COLO829 (cell line): ENCODE measurements at regions not wholly inside any gene's neighbourhood (a gene's known extent, or its start where the extent isn't known, plus 50 kb on each side); places are given as distances from the start of the nearest gene placed in this dataset.
"Not testable (repeated sequence)": the region's sequence is repeated elsewhere in the genome, so short reads cannot be mapped to it uniquely, and the experiment has no call there.

Experiments used
- DNase-seq: peaks from one replicate; pipeline ENCODE4 v3.0.0; 2012; ENCODE audit warnings: low spot score

DNA sequence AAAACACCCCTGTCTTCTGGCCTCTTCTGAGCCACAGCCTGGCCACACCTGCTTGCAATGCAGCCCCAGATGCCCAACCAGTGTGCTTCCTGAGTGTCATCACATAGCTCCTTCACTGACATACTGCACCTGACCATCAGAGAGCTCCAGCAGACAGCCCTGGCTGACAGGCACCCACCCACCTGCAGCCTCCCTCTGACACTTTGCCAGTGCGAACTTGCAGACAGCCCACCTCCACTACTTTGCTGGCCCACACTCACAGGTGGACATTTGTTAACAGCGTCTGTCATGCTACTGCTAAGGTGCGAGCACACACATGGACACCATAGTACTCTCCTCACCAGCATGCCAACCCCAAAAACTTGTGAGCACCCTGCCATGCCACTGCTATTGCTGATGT is 740.1 kb downstream of the DNAJB9 start:
- DNase-seq, result no peak

DNA sequence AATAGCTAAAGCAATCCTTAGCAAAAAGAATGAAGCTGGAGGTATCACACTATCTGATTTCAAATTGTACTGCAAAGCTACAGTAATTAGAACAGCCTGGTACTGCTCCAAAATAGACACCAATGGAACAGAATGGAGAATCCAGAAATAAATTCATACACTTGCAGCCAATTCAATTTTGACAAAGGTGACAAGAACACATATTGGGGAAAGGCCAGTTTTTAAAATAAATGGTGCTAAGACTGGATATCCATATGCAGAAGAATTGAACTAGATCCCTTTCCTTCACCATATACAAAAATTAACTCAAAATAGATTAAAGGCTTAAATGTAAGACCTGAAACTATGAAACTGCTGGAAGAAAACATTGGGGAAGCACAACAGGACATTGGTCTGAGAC is 748.5 kb downstream of the DNAJB9 start:
- no peak for DNase-seq

- no peak for DNase-seq
Observed at GRCh38 chr7:109322833-109323232, 753.2 kb downstream of the DNAJB9 start.

GRCh38 chr7:109331423-109331822 is 761.7 kb downstream of the DNAJB9 start:
- DNase-seq, result no peak

GRCh38 chr7:109335951-109336350 is 766.3 kb downstream of the DNAJB9 start:
- DNase-seq, result no peak

- no peak for DNase-seq
Observed at GRCh38 chr7:109336531-109336930, 766.9 kb downstream of the DNAJB9 start.

DNA sequence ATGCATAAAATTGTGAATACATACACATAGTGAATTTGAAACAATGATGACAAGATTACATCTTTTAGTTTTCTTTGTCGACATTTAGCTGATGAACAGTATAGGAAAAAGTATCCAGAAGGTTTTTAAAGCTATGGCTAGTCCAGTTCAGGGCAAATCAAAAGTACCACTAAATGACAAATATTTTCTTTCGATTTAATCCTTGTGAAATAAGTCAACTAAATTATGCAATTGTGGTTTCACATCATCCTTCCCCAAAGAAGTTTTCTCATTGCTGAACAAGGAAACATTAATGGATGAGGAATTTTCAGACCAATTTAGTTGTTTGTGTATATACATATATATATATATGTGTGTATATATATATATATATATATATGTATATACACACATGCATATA is 774.0 kb downstream of the DNAJB9 start:
- no peak for DNase-seq

DNA sequence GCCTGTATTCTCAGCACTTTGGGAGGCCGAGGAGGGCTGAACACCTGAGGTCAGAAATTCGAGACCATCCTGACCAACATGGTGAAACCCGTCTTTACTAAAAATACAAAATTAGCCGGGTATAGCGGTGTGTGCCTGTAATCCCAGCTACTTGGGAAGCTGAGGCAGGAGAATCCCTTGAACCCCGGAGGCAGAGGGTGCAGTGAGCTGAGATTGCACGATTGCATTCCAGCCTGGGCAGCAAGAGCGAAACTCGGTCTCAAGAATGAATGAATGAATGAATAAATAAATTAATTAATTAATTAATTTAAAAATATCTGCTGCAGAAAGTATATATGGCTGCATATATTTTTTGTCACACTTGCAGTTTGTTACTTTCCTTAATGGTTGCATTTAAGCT is 781.8 kb downstream of the DNAJB9 start:
- DNase-seq, result no peak

- DNase-seq, result no peak
Observed at GRCh38 chr7:109354000-109354399, 784.3 kb downstream of the DNAJB9 start.

DNA sequence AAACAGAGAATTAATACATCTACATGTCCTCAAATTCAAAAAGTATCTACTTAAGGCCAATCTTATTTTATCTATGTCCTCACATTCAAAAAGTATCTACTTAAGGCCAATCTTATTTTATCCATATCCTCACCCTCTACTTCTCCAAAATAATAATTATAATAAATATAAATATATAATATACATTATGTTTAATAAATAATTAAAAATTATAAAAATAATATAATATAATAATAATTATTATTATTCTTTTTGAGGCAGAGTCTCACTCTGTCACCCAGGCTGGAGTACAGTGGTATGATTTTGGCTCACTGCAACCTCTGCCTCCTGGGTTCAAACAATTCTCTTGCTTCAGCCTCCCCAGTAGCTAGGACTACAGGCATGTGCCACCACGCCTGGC is 784.9 kb downstream of the DNAJB9 start:
- no peak for DNase-seq

- no peak for DNase-seq
Observed at GRCh38 chr7:109375823-109376222, 806.1 kb downstream of the DNAJB9 start.

DNA sequence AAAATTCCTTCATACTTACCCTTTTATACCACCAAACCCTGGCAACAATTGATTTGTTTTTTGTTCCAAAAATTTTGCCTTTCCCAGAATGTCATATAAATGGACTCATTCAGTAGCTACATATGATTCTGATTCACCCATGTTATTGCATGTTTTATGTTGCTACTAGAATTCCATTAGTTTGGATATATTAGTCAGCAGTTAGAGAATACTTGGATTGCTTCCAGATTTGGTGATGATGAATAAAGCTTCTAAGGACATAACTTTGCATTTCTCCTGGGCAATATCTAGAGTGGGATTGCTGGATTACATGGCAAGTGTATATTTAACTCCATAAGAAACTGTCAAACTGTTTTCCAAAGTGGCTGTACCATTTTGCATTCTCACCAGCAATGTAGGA is 806.9 kb downstream of the DNAJB9 start:
- no peak for DNase-seq

GRCh38 chr7:109377076-109377884 is 807.6 kb downstream of the DNAJB9 start:
- DNase-seq, result no peak

GRCh38 chr7:109386959-109387358 is 817.3 kb downstream of the DNAJB9 start:
- no peak for DNase-seq

- DNase-seq, result no peak
Observed at GRCh38 chr7:109387530-109387929, 817.9 kb downstream of the DNAJB9 start.

DNA sequence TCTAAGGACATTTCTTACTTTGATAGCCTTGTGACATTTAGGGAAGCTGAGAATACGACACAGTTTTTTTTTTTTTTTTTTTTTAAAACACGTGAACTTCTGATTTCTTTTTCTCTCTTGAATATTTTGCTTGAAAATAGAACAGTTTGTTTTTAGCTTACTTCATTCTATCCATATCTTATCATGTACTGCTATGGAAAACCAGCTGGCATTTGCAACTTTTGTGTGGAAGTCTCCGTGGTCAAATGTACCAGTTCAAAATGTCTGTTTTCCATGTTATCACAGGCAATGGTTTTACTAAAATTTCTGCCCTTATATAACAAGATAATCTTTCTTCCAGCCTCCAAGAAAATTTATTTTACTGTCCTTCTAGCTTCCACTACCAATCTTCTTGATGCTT is 821.6 kb downstream of the DNAJB9 start:
- no peak for DNase-seq

- no peak for DNase-seq
Observed at GRCh38 chr7:109402107-109402506, 832.4 kb downstream of the DNAJB9 start.

GRCh38 chr7:109407756-109408155 is 838.1 kb downstream of the DNAJB9 start:
- no peak for DNase-seq

DNA sequence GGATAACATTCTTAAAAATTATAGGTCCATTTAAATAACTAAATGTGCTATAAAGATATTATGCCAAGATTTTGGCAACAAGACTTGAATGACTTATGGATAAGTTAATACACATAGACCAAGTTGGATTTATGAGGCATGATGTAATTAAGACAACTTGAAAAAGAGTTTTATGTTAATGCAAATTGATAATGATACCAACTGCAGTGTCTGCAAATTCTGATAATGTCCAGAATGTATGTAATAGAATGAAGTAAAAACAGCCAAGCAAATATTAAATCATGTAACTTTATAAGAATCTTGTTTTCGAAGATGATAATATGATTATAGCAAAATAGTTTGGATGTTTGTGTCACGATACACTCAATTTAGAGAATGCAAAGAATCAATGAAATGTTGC is 868.3 kb downstream of the DNAJB9 start:
- no peak for DNase-seq

GRCh38 chr7:109449760-109450159 is 880.1 kb downstream of the DNAJB9 start:
- no peak for DNase-seq

GRCh38 chr7:109456116-109456515 is 886.4 kb downstream of the DNAJB9 start:
- no peak for DNase-seq

DNA sequence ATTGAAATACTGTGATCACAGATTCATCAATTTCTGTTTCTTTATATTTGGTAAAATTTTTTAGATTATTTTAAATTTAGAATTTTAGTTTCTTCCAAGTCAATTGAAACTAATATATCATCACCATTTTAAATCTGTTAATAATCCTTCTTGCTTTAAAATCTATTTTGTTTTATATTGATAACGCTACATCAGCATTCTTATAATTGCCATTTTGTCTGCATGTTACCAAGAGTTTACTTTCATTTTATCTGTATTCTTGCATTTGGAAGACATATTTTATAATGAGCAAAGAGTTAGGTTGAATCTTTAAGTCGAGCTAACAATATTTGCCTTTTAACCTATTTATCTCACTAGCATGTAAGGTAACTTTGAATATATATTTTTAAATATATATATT is 890.6 kb downstream of the DNAJB9 start:
- DNase-seq, result no peak

DNA sequence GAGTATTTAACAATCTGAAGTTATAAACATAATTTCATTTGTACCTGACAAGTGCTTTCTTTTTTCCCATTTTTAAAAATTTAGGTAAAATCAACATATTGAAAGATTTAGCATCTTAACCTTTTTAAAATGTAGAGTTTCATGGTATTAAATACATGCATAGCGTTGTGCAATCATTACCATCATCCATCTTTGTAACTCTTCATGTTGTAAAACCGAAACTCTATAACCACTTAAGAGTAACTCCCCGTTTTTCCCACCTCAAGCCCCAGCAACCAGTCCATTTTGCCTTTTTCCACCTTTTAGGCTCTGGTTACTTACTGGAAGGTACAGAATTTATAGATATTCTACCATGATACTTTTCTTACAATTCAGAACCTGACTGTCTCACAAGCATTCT is 892.5 kb downstream of the DNAJB9 start:
- DNase-seq, result no peak

DNA sequence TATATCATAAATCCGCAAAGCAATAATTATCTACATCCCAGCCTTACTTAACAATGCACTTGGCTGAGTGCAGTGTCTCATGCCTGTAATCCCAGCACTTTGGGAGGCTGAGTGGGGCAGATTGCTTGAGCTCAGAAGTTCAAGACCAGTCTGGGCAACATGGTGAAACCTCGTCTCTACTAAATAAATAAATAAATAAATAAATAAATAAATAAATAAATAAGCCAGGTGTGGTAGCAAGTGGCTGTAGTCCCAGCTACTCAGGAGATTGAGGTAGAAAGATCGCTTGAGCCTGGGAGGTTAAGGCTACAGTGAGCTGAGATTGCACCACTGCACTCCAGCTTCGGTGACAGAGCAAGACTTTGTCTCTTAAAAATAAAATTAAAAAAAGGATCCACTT is 898.1 kb downstream of the DNAJB9 start:
- DNase-seq, result not testable (repeated sequence)
